GM19035 (cell line): ENCODE measurements at regions not wholly inside any gene's neighbourhood (a gene's known extent, or its start where the extent isn't known, plus 50 kb on each side); places are given as distances from the start of the nearest gene placed in this dataset.

Source experiments
- ATAC-seq: cut with Tn5 transposase; IDR thresholded peaks from one replicate; pipeline ENCODE4 v1.9.1; 2021; ENCODE audit not compliant: unreplicated experiment

DNA sequence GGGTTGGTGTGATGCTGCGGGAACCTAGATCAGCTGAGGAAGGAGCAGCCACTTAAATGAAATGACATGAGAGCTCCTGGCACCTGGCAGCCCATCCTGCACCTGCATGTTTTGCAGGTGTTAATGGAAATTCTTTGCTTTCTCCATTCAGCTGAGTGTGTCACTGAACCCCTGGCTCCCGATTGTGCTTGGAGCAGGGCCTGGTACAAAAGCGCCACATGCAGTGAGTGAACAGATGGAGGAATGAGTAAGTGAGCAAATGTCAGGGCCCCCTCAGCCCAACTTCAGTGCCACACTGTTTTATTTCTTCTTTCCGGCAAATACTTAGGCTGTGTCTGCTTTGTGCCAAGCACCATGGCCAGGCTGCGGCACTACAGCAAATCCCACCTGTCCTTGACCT lies 132.2 kb downstream of the ASB7 start:
- ATAC-seq = no peak

DNA sequence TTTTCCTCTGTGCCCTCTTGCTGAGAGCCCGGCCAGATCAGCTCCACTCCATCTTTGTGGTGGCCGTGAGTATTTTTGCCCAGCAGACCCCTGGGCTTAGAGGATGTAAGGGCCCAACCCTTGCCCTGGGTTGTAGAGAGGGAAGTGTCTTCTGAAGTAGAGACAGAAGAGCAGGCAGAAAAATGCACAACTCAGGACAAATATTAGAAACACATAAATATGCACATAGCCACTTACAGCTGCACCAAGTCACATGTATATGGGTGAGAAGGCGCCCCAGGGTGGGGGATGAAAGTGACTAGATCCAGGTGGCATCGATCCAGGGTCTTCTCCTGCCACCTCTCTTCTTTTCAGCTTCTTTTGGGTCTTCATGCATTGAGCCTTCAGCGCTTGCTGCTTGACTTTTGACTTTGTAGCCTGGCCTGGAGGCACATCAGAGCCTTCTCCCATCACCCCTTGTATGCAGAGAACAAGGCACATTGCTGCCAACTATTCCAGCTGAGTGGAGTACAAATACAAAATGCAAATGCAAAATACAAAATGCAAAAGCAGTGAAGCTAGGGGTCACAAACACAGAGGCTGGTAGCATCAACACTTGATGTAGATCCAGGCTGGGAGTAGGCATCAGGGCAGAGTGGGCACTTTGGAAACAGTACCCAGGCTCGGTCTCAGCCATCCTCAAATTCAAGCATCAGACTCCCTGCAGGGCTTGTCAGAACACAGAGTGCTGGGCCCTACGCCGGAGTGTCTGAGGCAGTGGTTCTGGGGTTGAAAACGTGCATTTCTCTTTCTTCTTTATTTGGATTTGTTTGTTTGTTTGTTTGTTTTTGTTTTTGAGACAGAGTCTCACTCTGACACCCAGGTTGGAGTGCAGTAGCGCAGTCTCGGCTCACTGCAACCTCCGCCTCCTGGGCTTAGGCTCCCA lies 133.0 kb downstream of the ASB7 start:
- ATAC-seq = no peak

DNA sequence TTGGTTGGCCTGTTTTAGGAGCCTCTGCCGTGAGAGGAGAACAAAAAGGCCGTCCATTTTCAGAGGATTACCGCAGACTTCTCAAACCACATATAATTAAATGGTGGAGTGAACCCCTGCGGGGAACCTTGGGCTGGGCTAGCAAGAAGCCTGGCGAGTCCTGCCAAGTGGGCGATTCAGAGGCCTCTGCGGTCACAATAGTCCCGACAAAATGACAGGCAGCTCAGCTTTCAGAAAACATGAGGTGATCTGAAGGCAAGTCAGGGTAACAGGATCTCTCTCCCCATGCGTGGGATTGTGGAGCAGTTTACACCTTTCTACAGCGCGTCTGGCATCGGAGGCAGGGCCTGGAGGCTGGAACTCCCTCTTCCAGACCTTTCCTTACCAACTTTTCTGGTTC lies 134.8 kb downstream of the ASB7 start:
- ATAC-seq = no peak

DNA sequence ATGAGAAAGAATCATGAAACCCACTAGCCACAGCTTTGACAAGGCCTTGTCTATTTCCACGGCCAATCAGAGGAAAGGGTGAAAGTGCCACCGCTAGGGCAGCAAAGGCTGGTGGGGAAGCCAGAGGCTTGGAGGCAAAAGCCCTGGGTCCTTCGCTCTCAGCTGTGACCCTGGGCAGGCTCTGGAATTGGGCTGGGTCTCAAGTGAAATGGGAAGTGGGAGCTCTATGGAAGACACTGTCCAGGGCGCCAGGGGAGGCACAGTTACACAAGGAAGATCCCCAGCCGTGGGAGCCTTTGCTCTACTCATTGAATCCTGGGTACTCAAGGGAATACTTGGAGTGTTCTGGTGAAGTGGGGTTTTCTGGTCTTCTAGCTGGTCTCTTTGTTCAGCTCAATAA lies 136.2 kb downstream of the ASB7 start:
- no peak for ATAC-seq

DNA sequence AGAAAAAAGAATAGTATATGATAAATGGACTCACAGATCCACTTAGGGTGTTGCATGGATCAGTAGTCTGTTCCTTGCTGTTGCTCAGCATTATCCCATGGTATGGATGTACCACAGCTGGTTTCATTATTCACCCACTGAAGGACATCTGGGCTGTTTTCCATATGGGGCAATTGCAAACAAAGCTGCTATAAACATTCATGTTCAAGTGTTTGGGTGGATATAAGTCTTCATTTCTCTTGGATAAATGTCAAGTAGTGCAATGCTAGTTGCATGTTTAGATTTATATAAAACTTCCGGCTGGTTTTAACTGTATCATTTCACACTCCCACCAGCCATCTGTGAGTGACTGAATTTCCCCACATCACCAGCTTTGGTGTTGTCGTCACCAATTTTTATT lies 137.7 kb downstream of the ASB7 start:
- no peak for ATAC-seq

DNA sequence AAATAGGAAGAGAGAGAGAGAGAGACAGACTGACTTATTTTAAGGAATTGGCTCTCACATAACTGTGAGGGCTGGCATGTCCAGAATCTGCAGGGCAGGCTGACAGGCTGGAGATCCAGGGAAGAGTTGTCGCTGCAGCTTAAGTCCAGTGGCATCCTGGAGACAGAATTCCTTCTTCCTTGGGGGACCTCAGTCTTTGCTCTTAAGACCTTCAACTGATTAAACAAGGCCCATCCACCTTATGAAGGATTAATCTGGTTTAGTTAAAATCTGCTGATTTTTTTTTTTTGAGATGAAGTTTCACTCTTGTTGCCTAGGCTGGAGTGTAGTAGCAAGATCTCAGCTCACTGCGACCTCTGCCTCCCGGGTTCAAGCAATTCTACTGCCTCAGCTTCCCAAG lies 128.0 kb upstream of the ALDH1A3 start:
- ATAC-seq = no peak

DNA sequence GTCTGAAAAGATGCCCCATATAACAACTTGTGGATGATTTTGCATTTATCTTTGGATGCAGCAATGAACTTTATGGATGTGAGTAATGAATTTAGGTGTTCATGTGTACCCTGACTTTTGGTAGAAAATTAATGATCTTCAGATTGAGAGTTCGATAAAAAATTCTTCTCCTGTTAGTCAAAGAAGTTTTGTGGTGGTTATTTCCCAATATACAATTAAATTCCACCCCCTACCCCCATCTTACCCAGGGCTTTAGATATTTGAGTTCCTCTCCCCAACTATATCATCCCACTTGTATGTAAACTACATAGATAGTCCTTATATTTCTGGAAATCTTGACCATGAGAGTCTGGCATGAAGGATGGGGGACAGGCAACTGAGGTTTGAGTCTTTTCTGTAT lies 126.1 kb upstream of the ALDH1A3 start:
- ATAC-seq = no peak

DNA sequence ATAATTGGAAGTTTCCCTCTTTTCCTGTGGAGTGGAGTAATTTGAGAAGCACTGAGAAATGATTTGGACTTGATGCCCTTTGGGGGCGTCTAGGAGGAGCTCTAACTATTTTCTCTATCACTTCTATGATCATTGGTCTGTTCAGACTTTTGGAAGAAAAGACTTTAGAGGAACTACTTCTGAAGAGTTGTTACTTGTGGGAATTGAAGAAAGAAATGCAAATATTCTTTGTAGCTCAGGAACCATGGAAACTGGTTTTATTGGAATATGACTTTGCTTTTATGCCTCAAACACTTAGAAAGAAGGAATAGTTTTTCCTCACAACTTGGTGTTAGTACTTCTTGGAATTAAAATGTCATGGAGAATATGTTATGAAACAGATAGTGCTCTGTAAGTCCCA lies 122.0 kb upstream of the ALDH1A3 start:
- no peak for ATAC-seq

DNA sequence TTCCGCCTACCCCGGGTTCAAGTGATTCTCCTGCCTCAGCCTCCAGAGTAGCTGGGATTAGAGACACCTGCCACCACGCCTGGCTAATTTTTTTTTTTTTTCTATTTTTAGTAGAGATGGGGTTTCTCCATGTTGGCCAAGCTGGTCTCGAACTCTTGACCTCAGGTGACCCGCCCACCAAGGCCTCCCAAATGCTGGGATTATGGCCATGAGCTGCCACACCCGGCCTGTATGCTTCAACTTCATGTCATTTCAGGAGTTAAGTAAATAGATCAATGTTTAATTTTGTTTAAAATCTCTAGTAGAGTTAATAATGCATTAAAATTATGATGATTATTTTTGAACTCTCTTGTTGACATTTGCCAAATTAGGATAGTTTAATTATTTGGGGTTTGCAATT lies 121.1 kb upstream of the ALDH1A3 start:
- no peak for ATAC-seq

DNA sequence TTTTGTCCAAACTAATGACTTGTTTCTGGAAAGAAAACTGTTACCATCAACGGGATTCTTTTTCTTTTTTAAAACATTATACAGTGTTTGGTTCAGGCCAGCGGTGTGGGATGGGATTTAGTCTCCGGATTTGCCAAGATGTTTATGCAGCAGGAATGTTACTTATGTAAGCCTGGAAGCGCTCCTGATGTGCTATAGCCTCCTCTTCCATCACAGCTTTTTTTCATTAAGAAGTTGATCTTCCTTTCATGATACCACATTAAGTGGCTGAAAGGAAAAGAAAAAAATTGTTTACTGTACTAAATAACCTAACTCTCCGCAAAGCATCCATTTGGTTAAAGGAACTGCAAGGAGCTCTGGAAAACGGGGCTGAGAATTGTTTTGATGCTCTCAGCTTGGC lies 120.5 kb upstream of the ALDH1A3 start:
- no peak for ATAC-seq

DNA sequence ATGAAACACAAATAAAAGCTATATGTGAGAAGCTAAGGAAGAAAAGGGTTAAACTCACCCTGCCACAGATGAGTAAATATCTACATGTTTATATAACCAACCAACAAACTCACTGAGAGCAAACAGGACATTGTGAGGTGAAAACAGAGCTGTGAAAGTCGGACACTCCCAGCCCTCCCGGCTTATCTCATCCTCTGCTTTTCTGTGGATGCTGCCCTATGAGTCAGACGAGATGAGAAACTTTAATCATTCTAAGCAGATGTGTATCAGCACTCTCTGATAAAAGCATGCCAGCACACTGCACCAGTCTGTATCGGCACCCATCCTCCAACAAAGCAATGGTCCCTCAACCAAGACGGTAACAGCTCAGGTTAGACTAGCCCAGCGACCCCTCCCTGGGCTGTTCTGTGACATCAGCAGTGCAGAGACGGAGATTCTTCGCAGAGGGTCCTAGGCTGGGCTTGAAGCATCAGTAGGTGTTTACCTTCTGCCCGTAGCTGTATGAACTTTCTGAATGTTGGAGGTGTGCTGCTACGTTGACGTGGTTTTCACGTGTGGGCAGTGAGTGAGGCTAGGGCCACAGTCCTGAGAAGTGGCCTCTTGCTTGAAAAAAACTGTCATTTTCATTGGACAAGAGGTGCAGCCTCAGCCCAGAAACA lies 119.8 kb upstream of the ALDH1A3 start:
- no peak for ATAC-seq

DNA sequence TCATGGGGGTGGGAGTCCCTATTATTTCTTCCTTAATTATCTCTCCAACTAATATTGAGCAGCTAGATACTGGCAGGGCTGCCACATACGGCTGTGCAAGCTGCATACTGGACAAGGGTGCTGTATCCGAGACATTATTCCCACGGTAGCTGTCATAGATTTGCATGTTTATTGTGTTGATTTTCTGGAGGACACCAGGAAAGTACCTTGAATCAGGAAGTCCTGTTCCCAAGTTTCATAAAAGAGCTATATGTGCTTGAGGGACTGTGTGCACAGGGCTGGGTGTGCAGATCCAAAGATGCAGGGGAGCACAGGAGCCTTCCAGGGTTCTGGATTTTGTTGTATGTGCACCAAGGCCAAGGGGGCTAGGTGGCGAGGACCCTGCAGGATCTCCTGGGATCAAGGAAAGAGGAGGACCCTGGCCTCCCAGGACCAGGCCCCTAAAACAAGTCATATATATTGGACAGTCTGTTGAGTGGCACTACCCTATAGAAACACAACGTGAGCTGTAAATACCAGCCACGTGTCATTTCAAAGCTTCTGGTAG lies 119.2 kb upstream of the ALDH1A3 start:
- no peak for ATAC-seq

DNA sequence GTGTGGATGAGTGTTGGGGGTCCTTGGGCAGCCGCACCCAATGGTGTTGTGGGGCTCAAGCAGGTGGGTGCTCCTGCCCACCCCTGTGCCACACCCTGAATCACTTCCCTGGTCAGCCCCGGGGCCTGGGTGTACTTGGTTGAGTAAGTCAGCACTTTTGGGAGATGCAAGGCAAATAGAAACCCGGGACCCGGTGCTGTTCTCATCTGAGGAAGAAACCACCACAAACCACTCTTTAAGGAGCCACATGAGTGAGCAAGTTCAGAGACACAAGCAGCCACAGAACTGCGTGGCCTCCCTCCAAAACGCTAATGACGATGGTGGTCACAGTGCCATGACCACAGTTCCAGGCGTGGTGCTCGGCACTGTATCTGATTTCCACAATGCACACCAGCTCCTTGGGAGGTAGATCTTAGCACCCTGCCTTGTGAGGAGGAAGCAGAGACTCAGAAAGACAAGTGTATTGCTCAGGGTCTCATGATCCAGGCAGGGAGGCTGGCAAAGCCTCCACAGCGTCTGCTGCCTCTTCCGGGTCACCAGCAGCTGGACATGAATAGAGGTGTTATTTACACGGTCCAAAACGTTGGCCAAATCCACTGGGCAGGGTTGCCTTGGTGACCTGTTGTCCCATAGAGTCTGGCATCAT lies 118.2 kb upstream of the ALDH1A3 start:
- no peak for ATAC-seq

DNA sequence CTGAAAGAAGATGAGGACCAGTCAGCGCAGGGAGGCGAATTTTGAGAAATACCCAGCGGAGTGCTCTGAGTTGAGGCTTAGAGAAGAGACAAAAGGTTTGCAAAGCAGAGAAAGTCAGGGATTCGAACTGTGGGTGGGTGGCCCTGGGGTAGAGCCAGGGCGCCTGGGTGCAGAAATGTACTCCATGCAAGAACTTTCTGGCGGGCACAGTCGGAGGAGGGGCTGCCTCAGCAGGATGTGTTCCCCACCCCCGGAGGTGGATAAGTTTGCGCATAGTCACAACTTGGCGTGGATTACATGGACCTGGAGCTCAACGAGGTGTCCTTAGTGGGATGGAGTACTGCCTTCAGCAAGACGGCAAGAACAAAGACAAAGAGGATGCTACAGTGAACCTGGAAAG lies 117.3 kb upstream of the ALDH1A3 start:
- ATAC-seq = no peak

DNA sequence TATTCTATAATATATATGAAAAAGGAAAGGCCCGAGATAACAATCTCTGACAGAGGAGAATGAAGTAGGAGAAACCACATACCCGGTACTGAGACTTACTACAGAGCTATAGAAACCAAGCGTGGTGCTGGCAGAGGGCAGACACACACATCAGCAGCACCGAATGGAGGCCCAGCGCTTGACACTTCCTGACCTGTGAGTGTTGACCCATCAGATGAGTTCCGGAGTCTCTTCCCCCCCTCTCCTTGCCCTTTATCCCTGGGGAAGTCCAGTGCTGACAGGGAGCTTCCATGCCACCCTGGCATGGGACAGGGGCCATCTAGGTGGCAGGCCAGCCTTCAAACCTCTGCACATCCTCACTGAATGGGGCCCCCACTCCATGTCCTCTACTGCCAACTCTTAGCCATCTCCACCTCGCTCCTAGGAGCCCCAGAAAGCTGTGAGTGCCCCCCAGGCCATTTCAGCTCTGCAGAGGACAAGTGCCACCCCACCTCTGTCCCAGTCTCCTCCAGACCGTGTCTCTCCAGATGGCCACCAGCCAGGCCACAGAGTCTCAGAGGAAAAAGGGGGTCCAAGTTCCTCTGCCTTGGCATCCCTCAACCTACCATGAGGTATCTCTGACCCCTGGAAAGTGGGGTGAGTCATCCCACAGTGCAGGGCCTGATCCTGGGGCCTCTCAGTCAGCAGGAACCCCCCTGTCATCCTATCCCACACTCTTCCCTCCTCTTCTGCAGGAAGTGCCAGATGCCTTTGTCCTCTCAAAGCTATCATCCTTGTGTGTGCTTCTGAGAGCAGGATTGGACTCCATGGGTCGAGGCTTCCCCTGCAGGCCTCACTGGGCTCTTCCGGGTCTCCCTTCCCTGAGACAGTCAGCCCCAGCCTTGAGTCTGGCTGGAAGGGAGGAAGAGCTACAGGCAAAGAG lies 116.5 kb upstream of the ALDH1A3 start:
- no peak for ATAC-seq

DNA sequence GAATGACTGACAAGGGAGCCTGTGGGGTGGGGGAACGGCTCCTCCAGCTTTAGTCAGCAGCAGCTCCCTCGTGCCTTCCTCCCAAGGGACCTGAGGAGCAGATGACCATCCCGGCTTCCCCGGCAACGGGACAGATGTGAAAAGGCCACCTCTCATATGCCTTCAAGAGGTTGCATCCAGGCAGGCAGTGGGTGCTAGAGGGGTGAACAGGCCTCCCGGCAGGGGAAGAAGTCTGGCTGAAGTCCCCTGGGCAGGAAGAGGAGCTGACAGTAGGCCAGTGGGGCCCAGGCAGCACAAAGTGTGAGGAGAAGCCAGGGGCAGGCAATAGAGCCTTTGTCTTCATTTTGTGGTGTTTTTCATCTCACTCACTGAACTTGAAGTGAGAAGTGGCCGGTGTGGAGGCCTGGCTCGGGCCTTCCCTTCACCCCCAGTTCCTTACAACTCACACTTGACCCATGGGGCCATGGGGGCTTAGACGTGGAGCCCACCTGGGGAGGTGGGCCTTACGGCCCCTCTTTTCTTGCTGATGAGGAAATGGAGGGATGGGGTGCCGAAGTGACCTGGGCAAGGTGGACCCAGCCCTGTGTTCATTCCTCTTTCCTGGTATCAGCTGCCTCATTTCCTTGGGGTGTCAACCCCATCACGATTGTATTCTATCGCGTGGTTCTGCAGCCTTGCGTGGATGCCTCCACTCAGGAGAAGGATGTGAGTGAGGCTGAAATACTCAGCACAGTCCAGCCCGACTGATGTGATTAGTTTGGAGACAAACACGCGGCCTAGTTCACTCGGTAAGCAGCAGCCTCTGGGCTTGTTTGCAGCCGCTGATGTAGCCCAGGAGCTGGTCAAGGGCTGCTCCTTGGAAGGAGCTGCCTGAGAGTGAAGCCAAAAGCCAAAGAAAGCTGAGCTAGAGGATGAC lies 115.5 kb upstream of the ALDH1A3 start:
- no peak for ATAC-seq

DNA sequence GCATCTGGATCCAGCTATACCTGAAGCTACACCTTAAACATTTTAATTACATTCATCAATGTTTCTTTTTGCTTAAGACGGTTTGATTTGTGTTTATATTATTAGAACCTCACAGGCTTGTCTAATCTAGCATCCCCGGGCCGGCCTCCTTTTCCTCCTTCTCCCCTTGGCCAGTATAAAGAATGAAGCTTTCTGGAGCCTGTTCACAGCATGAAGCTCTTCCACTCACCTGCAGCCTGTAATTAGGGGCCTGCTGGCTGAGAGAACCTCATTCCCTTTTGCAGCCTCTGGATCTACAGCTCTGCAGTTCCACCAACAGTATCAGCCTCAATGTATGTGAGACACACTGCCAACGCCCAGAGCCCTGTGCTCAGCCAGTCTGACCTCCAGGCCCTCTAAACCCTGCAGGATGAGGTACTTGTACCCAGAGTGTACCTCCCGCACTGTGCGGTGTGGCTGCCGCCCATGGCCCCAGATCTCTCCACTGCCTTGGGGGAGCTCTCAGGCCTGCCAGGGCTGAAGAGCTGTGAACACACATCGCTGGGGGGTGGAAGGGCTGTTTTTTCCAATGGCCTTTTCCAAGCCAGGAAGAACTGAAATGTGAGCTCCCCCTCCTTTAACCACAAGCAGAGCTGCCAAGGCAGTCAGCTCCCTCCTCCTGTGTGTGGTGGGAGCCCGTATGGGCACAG lies 114.7 kb upstream of the ALDH1A3 start:
- no peak for ATAC-seq

DNA sequence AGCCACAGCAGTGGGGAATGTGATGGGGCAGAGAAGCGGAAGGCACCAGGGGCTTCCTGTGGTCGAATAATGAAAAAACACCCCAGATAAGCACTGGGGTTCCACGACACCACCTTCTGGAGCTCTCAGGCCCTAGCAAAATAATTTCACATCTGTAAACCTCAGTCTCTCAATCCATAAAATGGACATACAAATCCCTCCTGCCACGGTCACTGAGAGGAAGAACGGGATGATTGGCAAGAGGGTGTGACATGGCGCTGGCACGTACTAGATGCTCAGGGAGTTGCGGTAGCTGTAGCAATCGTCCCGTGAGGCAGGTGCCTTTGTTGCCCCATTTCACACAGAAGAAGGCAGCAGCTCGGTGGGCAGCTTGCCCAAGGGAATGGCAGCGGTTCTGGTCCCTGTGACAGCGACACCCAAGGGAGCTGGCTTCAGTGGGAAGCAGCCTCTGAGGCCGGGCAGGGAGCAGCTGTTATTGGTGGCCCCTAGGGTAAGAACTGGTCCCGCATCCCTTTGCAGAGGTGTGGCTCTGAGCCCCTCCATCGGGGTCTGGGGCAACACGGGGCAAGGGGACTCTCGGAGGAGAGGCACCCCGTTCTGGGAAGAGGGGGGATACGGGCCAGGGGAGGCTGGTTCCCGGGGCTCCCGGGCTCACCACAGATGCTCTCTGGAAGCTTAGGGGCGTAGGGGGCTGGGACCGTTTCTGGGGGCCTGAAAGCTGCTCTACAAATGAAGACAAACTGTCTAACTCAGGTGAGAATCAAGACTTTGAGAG lies 114.0 kb upstream of the ALDH1A3 start:
- no peak for ATAC-seq
